ENCODE measurements at regions not wholly inside any gene's neighbourhood (a gene's known extent, or its start where the extent isn't known, plus 50 kb on each side); places are given as distances from the start of the nearest gene placed in this dataset.

- DNase-seq (ENCODE audit: low spot score) = no peak
Measured at GRCh38 chr7:67690700-67691099, 694.1 kb downstream of the TYW1 start.

GRCh38 chr7:67692425-67692824 is 695.8 kb downstream of the TYW1 start:
- no peak for DNase-seq (ENCODE audit: low spot score)

GRCh38 chr7:67696124-67696523 is 699.5 kb downstream of the TYW1 start:
- DNase-seq (ENCODE audit: low spot score) = no peak

- no peak for DNase-seq (ENCODE audit: low spot score)
Measured at GRCh38 chr7:67696878-67697277, 700.2 kb downstream of the TYW1 start.

GRCh38 chr7:67698354-67698753 is 701.7 kb downstream of the TYW1 start:
- DNase-seq (ENCODE audit: low spot score) = no peak

- no peak for DNase-seq (ENCODE audit: low spot score)
Measured at GRCh38 chr7:67705850-67706249, 709.2 kb downstream of the TYW1 start.

GRCh38 chr7:67711706-67712105 is 715.1 kb downstream of the TYW1 start:
- DNase-seq (ENCODE audit: low spot score) = no peak

GRCh38 chr7:67713451-67714056 is 716.9 kb downstream of the TYW1 start:
- no peak for DNase-seq (ENCODE audit: low spot score)

GRCh38 chr7:67716729-67717128 is 720.1 kb downstream of the TYW1 start:
- no peak for DNase-seq (ENCODE audit: low spot score)

- no peak for DNase-seq (ENCODE audit: low spot score)
Measured at GRCh38 chr7:67723591-67723990, 727.0 kb downstream of the TYW1 start.

GRCh38 chr7:67724435-67724834 is 727.8 kb downstream of the TYW1 start:
- DNase-seq (ENCODE audit: low spot score) = no peak

GRCh38 chr7:67724955-67725354 is 728.3 kb downstream of the TYW1 start:
- DNase-seq (ENCODE audit: low spot score) = no peak

- DNase-seq (ENCODE audit: low spot score) = no peak
Measured at GRCh38 chr7:67725423-67725822, 728.8 kb downstream of the TYW1 start.

GRCh38 chr7:67729771-67730170 is 733.1 kb downstream of the TYW1 start:
- no peak for DNase-seq (ENCODE audit: low spot score)

- no peak for DNase-seq (ENCODE audit: low spot score)
Measured at GRCh38 chr7:67731704-67732103, 735.1 kb downstream of the TYW1 start.

- no peak for DNase-seq (ENCODE audit: low spot score)
Measured at GRCh38 chr7:67732898-67733297, 736.3 kb downstream of the TYW1 start.

- DNase-seq (ENCODE audit: low spot score) = no peak
Measured at GRCh38 chr7:67738145-67738544, 741.5 kb downstream of the TYW1 start.

GRCh38 chr7:67738958-67739357 is 742.3 kb downstream of the TYW1 start:
- DNase-seq (ENCODE audit: low spot score) = no peak

GRCh38 chr7:67743501-67743900 is 746.9 kb downstream of the TYW1 start:
- DNase-seq (ENCODE audit: low spot score) = no peak

- DNase-seq (ENCODE audit: low spot score) = no peak
Measured at GRCh38 chr7:67752227-67752626, 755.6 kb downstream of the TYW1 start.

- DNase-seq (ENCODE audit: low spot score) = no peak
Measured at GRCh38 chr7:67753891-67754290, 757.3 kb downstream of the TYW1 start.

GRCh38 chr7:67754651-67755050 is 758.0 kb downstream of the TYW1 start:
- no peak for DNase-seq (ENCODE audit: low spot score)

- DNase-seq (ENCODE audit: low spot score) = no peak
Measured at GRCh38 chr7:67758551-67758950, 761.9 kb downstream of the TYW1 start.

- no peak for DNase-seq (ENCODE audit: low spot score)
Measured at GRCh38 chr7:67760971-67761370, 764.3 kb downstream of the TYW1 start.

- no peak for DNase-seq (ENCODE audit: low spot score)
Measured at GRCh38 chr7:67762516-67762915, 765.9 kb downstream of the TYW1 start.
